ENCODE measurements at regions not wholly inside any gene's neighbourhood (a gene's known extent, or its start where the extent isn't known, plus 50 kb on each side); places are given as distances from the start of the nearest gene placed in this dataset.
"Not testable (repeated sequence)": the region's sequence is repeated elsewhere in the genome, so short reads cannot be mapped to it uniquely, and the experiment has no call there.

GRCh38 chr6:79375635-79376337, 141.3 kb upstream of the HMGN3 start:
- H3K4me3 Mint-ChIP-seq: no peak overlapping the region
- ATAC-seq (ENCODE audit: low read depth in 2 of 2): no peak
- no peak overlapping the region for H3K27ac Mint-ChIP-seq
- H3K27me3 Mint-ChIP-seq: no peaks in the 10 kb centered on the region
- no peak overlapping the region for H3K27ac ChIP-seq (ENCODE audit: insufficient read depth, low read length, poor library complexity, severe bottlenecking)
- H3K9me3 Mint-ChIP-seq: peaks cover 0 to 2% (median 0%) of the 10 kb centered on the region in 7 donors
- H3K4me1 Mint-ChIP-seq: no peaks in the 10 kb centered on the region
- no peaks in the 10 kb centered on the region for H3K27me3 ChIP-seq (ENCODE audit: control insufficient read depth, insufficient read depth, low read length)
- no peaks in the 10 kb centered on the region for H3K36me3 ChIP-seq (ENCODE audit: control insufficient read depth, insufficient read depth, low read length)
- no peaks in the 10 kb centered on the region for H3K9me3 ChIP-seq (ENCODE audit: control insufficient read depth in 2 of 2, low read length in 2 of 2)
- H3K4me3 ChIP-seq (ENCODE audit: low read depth, low read length): no peak overlapping the region
- H3K4me1 ChIP-seq (ENCODE audit: control insufficient read depth, insufficient read depth, low read length, poor library complexity, severe bottlenecking): no peaks in the 10 kb centered on the region
- no peaks in the 10 kb centered on the region for H3K36me3 Mint-ChIP-seq
- DNase-seq: no peak

GRCh38 chr6:79374308-79374707, 139.8 kb upstream of the HMGN3 start:
- Histone ChIP-seq H3K9me3 (ENCODE audit: control insufficient read depth in 2 of 2, low read length in 2 of 2) (no peaks in the 10 kb centered on the region), H3K4me3 (ENCODE audit: low read depth, low read length) (no peak overlapping the region), H3K36me3 (ENCODE audit: control insufficient read depth, insufficient read depth, low read length) (no peaks in the 10 kb centered on the region), H3K27ac (ENCODE audit: insufficient read depth, low read length, poor library complexity, severe bottlenecking) (no peak overlapping the region), H3K4me1 (ENCODE audit: control insufficient read depth, insufficient read depth, low read length, poor library complexity, severe bottlenecking) (no peaks in the 10 kb centered on the region), H3K27me3 (ENCODE audit: control insufficient read depth, insufficient read depth, low read length) (no peaks in the 10 kb centered on the region)
- Mint-ChIP-seq H3K4me1 (no peaks in the 10 kb centered on the region), H3K27me3 (no peaks in the 10 kb centered on the region), H3K4me3 (no peak overlapping the region), H3K9me3 (peaks cover 0 to 10% (median 3%) of the 10 kb centered on the region in 7 donors), H3K36me3 (no peaks in the 10 kb centered on the region), H3K27ac (no peak overlapping the region)
- no peak for DNase-seq
- no peak for ATAC-seq (ENCODE audit: low read depth in 2 of 2)

- Mint-ChIP-seq H3K4me3 (no peak overlapping the region), H3K27ac (no peak overlapping the region), H3K36me3 (no peaks in the 10 kb centered on the region), H3K27me3 (no peaks in the 10 kb centered on the region), H3K4me1 (no peaks in the 10 kb centered on the region), H3K9me3 (peaks cover 0 to 10% (median 3%) of the 10 kb centered on the region in 7 donors)
- Histone ChIP-seq H3K36me3 (ENCODE audit: control insufficient read depth, insufficient read depth, low read length) (no peaks in the 10 kb centered on the region), H3K27ac (ENCODE audit: insufficient read depth, low read length, poor library complexity, severe bottlenecking) (no peak overlapping the region), H3K9me3 (ENCODE audit: control insufficient read depth in 2 of 2, low read length in 2 of 2) (no peaks in the 10 kb centered on the region), H3K4me1 (ENCODE audit: control insufficient read depth, insufficient read depth, low read length, poor library complexity, severe bottlenecking) (no peaks in the 10 kb centered on the region), H3K27me3 (ENCODE audit: control insufficient read depth, insufficient read depth, low read length) (no peaks in the 10 kb centered on the region), H3K4me3 (ENCODE audit: low read depth, low read length) (no peak overlapping the region)
- DNase-seq: no peak
- ATAC-seq (ENCODE audit: low read depth in 2 of 2): no peak
These were observed 139.4 kb upstream of the HMGN3 start for GRCh38 chr6:79373880-79374279.

- H3K27me3 ChIP-seq (ENCODE audit: control insufficient read depth, insufficient read depth, low read length): no peaks in the 10 kb centered on the region
- Mint-ChIP-seq H3K36me3 (no peaks in the 10 kb centered on the region), H3K27me3 (no peaks in the 10 kb centered on the region), H3K27ac (no peak overlapping the region), H3K4me3 (no peak overlapping the region), H3K4me1 (no peaks in the 10 kb centered on the region), H3K9me3 (peaks cover 0 to 10% (median 3%) of the 10 kb centered on the region in 7 donors)
- H3K4me3 ChIP-seq (ENCODE audit: low read depth, low read length): no peak overlapping the region
- no peaks in the 10 kb centered on the region for H3K4me1 ChIP-seq (ENCODE audit: control insufficient read depth, insufficient read depth, low read length, poor library complexity, severe bottlenecking)
- DNase-seq (no peak), ATAC-seq (ENCODE audit: low read depth in 2 of 2) (no peak)
- H3K9me3 ChIP-seq (ENCODE audit: control insufficient read depth in 2 of 2, low read length in 2 of 2): no peaks in the 10 kb centered on the region
- H3K27ac ChIP-seq (ENCODE audit: insufficient read depth, low read length, poor library complexity, severe bottlenecking): no peak overlapping the region
- H3K36me3 ChIP-seq (ENCODE audit: control insufficient read depth, insufficient read depth, low read length): no peaks in the 10 kb centered on the region
These were observed 138.8 kb upstream of the HMGN3 start for GRCh38 chr6:79373246-79373645.

GRCh38 chr6:79372757-79373156, 138.3 kb upstream of the HMGN3 start:
- H3K27ac Mint-ChIP-seq: no peak overlapping the region
- Histone ChIP-seq H3K4me1 (ENCODE audit: control insufficient read depth, insufficient read depth, low read length, poor library complexity, severe bottlenecking) (no peaks in the 10 kb centered on the region), H3K4me3 (ENCODE audit: low read depth, low read length) (no peak overlapping the region), H3K9me3 (ENCODE audit: control insufficient read depth in 2 of 2, low read length in 2 of 2) (no peaks in the 10 kb centered on the region), H3K27ac (ENCODE audit: insufficient read depth, low read length, poor library complexity, severe bottlenecking) (no peak overlapping the region), H3K27me3 (ENCODE audit: control insufficient read depth, insufficient read depth, low read length) (no peaks in the 10 kb centered on the region), H3K36me3 (ENCODE audit: control insufficient read depth, insufficient read depth, low read length) (no peaks in the 10 kb centered on the region)
- no peaks in the 10 kb centered on the region for H3K4me1 Mint-ChIP-seq
- no peak for ATAC-seq (ENCODE audit: low read depth in 2 of 2)
- peaks cover 0 to 13% (median 3%) of the 10 kb centered on the region in 7 donors for H3K9me3 Mint-ChIP-seq
- H3K36me3 Mint-ChIP-seq: no peaks in the 10 kb centered on the region
- no peaks in the 10 kb centered on the region for H3K27me3 Mint-ChIP-seq
- DNase-seq: no peak
- no peak overlapping the region for H3K4me3 Mint-ChIP-seq

GRCh38 chr6:79369026-79369425, 134.5 kb upstream of the HMGN3 start:
- H3K27ac ChIP-seq (ENCODE audit: insufficient read depth, low read length, poor library complexity, severe bottlenecking): no peak overlapping the region
- H3K9me3 Mint-ChIP-seq: peaks cover 0 to 35% (median 9%) of the 10 kb centered on the region in 7 donors
- peaks cover 0 to 2% of the 10 kb centered on the region in 2 experiments for H3K9me3 ChIP-seq (ENCODE audit: control insufficient read depth in 2 of 2, low read length in 2 of 2)
- no peaks in the 10 kb centered on the region for H3K27me3 Mint-ChIP-seq
- ATAC-seq (ENCODE audit: low read depth in 2 of 2): no peak
- no peak overlapping the region for H3K4me3 ChIP-seq (ENCODE audit: low read depth, low read length)
- H3K36me3 Mint-ChIP-seq: no peaks in the 10 kb centered on the region
- no peaks in the 10 kb centered on the region for H3K4me1 Mint-ChIP-seq
- no peaks in the 10 kb centered on the region for H3K36me3 ChIP-seq (ENCODE audit: control insufficient read depth, insufficient read depth, low read length)
- no peak overlapping the region for H3K4me3 Mint-ChIP-seq
- no peaks in the 10 kb centered on the region for H3K27me3 ChIP-seq (ENCODE audit: control insufficient read depth, insufficient read depth, low read length)
- no peak for DNase-seq
- no peaks in the 10 kb centered on the region for H3K4me1 ChIP-seq (ENCODE audit: control insufficient read depth, insufficient read depth, low read length, poor library complexity, severe bottlenecking)
- no peak overlapping the region for H3K27ac Mint-ChIP-seq

- not testable (repeated sequence) for H3K27me3 ChIP-seq (ENCODE audit: control insufficient read depth, insufficient read depth, low read length); H3K27ac Mint-ChIP-seq; H3K27ac ChIP-seq (ENCODE audit: insufficient read depth, low read length, poor library complexity, severe bottlenecking); H3K4me1 Mint-ChIP-seq; H3K36me3 ChIP-seq (ENCODE audit: control insufficient read depth, insufficient read depth, low read length); H3K27me3 Mint-ChIP-seq; H3K4me1 ChIP-seq (ENCODE audit: control insufficient read depth, insufficient read depth, low read length, poor library complexity, severe bottlenecking); H3K4me3 Mint-ChIP-seq; H3K9me3 ChIP-seq (ENCODE audit: control insufficient read depth in 2 of 2, low read length in 2 of 2); ATAC-seq (ENCODE audit: low read depth in 2 of 2); H3K36me3 Mint-ChIP-seq; DNase-seq; H3K4me3 ChIP-seq (ENCODE audit: low read depth, low read length)
- peaks cover 5 to 35% (median 10%) of the 10 kb centered on the region in 7 donors for H3K9me3 Mint-ChIP-seq
These were observed 129.0 kb upstream of the HMGN3 start for GRCh38 chr6:79363441-79363840.

GRCh38 chr6:79361074-79361473, 126.6 kb upstream of the HMGN3 start:
- not testable (repeated sequence) for H3K36me3 ChIP-seq (ENCODE audit: control insufficient read depth, insufficient read depth, low read length); ATAC-seq (ENCODE audit: low read depth in 2 of 2); H3K9me3 ChIP-seq (ENCODE audit: control insufficient read depth in 2 of 2, low read length in 2 of 2); H3K36me3 Mint-ChIP-seq; H3K27ac ChIP-seq (ENCODE audit: insufficient read depth, low read length, poor library complexity, severe bottlenecking); H3K27me3 ChIP-seq (ENCODE audit: control insufficient read depth, insufficient read depth, low read length); DNase-seq; H3K4me3 ChIP-seq (ENCODE audit: low read depth, low read length); H3K4me1 Mint-ChIP-seq; H3K4me1 ChIP-seq (ENCODE audit: control insufficient read depth, insufficient read depth, low read length, poor library complexity, severe bottlenecking); H3K27ac Mint-ChIP-seq; H3K27me3 Mint-ChIP-seq; H3K4me3 Mint-ChIP-seq
- peaks cover 2 to 19% (median 5%) of the 10 kb centered on the region in 7 donors for H3K9me3 Mint-ChIP-seq

All from CD4-positive, CD25-positive, alpha-beta regulatory T cell (primary cell).